Renal cortex interstitium (tissue), 11 donors: ENCODE measurements at regions not wholly inside any gene's neighbourhood (a gene's known extent, or its start where the extent isn't known, plus 50 kb on each side); places are given as distances from the start of the nearest gene placed in this dataset.
"Not testable (repeated sequence)": the region's sequence is repeated elsewhere in the genome, so short reads cannot be mapped to it uniquely, and the experiment has no call there.

ENCODE experiments used
- DNase-seq, 11 donors: peaks; one replicate each; pipeline ENCODE4 v3.0.0-alpha.2; 2013; ENCODE audit warnings: low read depth in 9 of 11, low spot score in 4 of 11; ENCODE audit errors: extremely low read depth in 1 of 11

DNA sequence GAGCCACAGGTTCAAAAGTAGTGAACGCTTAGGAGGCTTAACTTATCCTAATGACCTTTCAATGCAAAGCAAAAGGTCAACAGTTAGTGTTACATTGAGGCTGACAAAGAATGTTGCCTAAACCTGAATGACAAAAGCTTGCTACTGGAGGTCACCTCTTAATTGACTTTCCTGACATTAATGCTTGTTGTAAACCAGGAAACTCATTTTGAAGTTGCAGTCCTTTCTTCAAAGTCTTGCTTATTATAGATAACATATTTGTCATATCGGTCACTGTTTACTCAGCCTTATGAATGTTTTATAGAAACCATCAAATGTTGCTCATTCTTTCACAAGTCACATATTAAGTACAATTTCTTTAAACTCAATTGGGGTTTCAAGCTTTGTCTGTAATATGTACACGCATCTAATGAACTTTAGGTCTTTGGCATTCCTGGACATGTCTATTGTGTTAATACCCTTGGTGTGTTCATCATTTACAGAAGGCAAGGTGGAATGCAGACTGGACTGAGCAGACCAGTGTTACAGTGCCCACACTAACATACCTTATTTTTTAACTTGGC lies 488.2 kb upstream of the NECTIN3 start:
- DNase-seq: no peak

DNA sequence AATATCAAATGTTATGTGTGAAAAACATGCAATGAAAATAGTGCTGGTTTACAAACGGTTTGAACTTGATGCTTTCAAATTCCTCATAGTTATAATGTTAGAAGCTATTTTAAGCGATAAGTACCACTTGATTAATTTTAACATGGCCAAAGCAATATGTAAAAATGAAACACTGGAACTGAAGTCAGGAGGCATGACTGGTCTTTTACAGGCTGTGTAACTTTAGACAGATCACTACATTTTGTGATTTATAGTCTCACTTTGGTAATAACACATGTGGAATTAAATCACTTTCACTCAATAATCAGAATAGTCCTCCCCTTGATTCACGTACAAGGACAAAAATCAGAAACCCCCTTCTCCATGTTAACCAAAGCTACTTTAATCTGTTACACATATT lies 482.7 kb upstream of the NECTIN3 start:
- no peak for DNase-seq

DNA sequence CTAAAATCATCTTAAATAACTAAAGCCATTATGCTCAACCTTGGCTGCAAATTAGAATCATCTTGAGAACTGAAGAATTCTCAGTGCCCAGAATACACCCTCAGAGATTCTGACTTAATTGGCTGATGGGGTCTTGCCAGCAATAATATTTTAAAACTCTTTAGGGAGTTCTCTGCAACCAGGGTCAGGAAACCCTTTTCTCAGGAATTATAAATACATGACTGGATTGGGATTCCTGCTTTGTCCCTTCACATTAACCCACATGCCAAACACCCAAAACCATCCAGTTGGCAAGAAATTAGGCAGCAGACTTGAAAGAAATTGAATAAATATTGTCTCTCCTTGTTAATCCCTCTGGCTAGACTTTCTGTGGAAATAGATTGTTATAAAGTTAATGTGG lies 482.3 kb upstream of the NECTIN3 start:
- DNase-seq: no peak

DNA sequence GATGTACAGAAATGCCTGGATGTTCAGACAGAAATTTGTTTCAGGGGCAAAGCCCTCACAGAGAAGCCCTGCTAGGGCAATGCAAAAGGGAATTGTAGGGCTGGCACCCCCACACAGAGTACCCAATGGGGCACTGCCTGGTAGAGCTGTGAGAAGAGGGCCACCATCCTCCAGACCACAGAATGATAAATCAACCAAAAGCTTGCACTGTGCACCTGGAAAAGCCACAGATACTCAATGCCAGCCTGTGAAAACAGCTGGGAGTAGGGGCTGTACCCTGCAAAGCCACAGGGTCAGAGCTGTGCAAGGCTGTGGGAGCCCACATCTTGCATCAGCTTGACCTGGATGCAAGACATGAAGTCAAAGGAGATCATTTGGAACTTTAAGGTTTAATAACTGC lies 477.9 kb upstream of the NECTIN3 start:
- DNase-seq: no peak

DNA sequence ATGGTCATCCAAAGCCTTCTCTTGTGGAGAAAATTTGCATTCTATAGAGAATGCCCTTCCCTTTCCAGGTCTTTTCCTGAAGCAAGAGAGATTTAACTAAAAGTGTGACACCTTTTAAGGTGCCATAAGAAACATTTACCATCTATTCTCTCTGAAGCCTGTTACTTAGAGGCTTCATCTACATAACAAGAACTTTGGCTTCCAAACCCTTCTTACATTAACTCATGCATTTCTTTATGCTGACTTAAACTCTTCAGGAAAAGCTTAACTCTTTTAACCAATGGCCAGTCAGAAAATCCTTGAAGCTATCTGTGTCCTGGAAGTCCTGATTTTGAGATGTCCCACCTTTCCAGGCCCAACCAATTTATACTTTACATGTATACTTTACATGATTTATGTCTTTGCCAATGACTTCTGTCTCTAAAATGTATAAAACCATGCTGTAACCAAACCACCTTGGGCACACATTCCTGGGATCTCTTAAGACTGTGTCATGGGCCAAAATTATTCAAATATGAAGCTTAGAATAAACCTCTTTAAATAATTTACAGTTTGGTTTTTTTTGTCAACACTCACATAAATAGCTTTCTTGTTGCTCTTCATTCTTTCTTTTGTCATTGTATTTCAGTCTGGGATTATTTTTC lies 472.6 kb upstream of the NECTIN3 start:
- DNase-seq: no peak

DNA sequence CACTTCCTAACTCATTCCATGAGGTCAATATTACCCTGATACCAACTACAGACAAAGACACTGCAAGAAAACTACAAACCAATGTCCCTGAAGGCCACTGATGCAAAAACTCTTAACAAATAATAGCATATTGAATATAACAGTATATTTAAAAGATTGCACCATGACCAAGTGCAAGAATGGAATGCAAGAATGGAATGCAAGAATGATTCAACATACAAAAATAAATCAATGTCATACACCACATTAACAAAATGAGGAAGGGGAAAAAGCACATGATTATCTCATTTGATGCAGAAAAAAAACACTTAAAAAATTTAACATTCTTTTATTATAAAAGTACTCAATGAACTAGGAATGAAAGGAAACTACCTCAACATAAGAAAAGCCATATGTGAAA lies 463.1 kb upstream of the NECTIN3 start:
- DNase-seq: no peak

DNA sequence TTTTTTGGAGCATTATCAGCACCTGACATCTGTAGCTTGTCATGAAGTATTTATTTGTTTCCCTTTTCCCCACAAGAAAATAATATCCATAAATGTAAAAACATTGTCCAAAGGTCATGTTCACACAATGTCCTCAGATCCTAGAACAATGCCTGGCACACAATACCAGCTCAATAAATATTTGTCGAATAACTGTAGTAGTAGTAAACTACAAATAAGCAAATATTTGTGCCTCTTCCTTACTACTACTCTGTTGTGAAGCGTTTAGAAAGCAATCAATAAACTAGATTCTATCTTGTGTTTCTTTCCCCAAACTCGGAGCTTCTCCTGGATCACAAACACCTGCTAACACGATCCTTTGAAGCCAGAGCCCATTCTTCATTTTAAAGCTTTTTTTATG lies 459.6 kb upstream of the NECTIN3 start:
- DNase-seq: no peak

DNA sequence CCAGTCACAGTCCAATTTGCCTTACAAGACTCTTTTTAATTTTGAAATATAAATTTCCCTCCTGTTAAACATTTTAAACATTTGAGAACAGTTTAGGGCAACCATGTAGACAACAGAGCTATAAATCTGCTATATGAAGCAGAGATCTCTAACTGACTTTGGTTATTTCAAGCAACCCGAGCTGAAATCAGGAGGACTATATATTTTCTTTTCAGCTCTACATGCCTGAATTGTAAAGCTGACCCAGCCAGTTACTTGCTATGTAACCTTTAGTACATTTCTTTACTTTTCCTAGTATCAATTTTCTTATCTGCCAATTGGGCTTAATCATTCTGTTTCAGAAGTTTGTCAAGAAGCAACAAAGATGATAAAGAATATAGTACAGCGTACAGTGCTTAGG lies 457.4 kb upstream of the NECTIN3 start:
- peak in 1 of 11 donors; percentile 15 for DNase-seq

DNA sequence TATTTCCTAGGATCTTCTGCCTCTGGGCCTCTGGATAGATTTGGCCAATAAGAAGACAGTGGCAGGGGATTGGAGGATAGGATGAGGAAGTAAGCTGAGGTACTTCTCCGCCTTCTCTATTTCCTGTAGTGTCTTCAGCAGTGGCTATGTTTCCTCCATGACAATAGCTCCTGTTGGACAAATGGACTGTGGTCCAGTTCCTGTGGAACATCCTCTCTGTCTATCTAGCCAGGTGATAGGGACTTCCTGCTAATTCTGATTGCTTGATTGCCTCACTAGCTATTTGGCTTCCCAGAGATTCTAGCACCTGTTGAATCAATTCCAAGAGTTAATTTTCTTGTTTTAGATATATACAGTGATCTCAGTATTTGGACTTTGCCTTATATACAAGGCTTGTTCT lies 456.2 kb upstream of the NECTIN3 start:
- no peak for DNase-seq

DNA sequence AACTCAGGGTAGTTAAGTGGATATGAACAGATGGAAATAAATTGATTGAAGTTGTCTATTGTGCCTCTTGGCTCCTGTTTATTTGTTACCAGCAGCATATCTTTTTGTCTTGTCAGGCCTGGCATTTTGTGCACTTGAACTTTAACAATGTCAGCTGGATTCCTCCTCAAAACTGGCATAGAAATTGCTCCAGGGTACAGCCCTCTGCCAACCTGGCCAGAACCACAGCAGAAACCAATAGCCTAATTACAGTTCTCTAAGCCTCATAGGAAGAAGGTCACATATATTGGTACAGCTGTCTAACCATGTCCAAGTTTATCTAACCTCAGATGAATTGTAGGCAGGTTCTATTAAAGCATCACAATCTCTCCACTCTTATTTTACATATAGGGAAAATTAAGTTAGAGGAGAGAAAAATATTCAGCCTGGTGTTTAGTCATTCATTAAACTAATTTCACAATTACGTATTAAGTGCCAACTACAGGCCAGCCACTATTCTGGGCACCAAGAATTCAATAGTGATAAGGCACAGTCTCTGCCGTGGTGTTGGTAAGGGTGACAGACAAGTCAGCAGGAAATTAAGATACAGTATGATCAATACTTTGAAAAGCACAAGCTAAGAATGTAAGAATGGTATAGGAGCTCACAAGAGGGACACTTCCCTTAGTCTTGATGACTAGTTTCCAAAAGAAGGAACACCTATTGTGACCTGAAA lies 452.9 kb upstream of the NECTIN3 start:
- DNase-seq: no peak

DNA sequence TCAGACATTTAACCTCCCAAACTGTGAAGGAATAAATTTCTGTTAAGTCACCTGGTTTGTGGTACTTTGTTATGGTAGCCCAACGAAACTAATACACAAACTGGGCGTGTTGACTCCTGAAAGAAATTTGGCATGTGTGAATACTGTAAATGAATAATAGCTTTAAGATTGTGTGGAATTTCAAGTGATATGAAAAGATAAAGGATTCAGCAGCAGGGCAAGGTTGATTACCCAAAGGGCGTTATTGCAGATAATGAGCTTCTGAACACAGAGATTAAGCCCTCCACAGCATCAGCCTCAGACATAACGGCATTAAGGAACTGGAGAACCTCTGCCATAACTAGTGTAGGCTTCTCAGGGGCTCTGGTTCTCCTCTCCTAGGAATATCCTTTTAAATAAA lies 451.5 kb upstream of the NECTIN3 start:
- no peak for DNase-seq

DNA sequence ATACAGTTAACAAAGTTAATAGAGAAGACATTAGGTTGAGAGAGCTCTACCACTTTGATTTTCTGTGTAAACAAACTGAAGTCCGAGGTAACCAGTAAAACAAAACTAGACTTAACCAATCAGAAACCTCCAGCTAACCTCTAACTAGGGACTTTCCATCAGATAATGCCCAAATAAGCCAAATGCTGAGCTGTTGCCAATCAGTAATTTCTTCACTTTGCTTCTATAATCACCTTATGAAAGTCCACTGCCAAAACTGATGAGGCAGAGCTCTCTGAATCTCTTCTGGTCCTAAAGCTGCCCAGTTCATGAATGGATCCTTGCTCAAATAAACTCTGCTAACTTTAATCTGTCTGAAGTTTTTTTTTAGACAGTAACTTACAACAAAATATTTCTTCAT lies 448.0 kb upstream of the NECTIN3 start:
- DNase-seq: no peak

DNA sequence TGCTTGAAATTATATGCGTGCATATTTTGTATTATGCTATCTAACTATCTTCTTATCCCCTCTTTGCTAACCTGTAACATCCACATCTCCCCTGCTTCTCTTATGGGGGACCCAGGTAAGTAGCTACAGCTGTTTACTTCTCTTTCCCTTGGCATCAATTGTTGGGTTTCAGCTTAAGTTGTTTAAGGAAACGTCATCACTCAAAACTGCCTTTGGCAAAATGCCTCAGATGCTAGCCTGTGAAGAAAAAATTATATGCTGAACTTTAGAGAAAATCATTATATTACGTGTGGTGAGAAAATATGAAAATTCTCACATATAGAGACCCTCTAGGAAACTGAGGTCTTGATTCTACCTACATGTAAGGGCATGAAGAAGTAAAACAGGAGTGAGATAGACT lies 447.0 kb upstream of the NECTIN3 start:
- DNase-seq: no peak

DNA sequence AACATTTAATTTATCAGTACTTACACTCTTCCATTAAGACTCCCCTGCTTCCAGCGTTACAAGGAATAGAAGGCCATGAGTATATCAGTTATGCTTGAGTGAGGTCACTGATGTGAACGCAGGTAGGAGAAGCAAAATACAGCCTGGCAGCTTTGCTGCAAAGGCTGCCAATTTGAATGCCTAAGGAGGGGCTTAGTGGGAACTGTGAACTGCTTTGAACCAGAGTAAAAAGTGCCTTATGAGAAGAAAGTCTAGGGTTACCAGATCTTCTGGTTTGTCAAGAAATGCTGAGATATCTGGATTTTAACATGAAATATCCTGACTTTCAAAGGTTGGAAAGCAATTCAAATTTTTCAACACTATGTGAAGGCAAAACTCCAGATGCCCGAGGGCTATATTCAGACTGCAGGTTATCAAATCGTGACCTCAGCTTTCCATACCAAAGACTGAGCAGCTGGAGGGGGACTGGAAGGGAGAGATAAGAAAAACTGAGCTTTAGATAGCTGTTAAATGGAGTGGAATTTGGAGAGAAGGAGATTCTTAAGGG lies 446.3 kb upstream of the NECTIN3 start:
- peak in 2 of 11 donors; percentile 20 to 36 for DNase-seq

DNA sequence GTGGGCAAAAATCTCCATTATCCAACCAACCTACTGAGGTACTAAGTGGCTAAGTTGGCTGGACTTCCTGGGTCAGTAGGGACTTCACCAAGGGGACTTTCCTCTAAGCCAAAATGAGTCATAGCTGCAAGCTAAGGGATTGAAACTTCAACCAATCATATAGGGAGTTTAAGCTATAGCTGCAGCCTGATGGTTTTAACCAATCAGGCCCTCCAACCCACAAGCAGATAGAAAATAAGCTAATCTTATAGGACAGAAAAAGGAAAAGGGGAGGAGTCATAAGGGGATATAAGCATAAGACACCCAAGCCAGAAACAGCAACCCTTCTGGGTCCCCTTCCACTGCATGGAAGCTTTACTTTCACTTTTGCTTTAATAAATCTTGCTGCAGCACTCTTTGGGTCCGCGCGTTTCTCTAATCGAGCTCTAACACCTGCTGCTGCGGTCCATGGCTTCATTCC lies 444.9 kb upstream of the NECTIN3 start:
- not testable (repeated sequence) for DNase-seq

DNA sequence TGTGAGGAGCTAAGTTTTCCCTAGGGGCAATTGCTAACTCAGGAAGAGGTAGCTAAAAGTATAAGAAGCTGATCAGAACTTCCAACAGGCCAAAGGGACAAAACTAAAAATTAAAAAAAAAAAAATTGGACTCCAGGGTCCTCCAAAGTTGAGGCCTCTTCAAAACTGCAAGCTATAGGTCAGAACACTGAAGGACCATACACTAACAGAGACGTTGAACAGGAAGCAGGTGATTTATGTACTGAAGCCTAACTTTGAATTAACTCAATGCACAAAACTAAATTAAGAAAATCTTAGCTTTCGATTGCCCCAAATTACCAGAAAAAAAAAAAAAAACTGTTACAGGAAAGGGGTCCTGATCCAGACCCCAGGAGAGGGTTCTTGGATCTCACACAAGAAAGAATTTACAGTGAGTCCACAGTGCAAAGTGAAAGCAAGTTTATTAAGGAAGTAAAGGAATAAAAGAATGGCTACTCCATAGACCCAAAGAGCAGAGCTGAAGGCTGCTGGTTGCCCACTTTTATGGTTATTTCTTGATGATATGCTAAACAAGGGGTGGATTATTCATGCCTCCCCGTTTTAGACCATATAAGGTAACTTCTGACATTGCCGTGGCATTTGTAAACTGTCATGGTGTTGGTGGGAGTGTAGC lies 442.8 kb upstream of the NECTIN3 start:
- DNase-seq: no peak

DNA sequence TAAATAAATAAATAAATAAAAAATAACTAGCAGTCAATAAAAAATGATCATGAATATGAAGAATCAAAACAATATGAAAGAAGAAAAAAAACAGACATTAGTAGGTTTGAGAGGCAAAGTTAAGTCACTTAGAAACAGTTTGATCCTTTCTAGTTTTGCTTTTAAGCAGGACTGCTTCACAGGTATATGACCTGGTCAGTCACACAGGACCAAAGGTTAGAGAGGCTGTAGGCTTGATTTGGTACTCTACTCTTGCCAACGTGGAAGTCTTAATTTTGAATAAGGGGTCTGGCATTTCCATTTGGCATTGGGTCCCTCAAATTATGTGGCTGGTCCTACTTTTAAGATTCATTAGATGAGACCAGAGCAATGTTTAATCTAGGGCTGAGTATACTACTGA lies 441.7 kb upstream of the NECTIN3 start:
- DNase-seq: no peak

DNA sequence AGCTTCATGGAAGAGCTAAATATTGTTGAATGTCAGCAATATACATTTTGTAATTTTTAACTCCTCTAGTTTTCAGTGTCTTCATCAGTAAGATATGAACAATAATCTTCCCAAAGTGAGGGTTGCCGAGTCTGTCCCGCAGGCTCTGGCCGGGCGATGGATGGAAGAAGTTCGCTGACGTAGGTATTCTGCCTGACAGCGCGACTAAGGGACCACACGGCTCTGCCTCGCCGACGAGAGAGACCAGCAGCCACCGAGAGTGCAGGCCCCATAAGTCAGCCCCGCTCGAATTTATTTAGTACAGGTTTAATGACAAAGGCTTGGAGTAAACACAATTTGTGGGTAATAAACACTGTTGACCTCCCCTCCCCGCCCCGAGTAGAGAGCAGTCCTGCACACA lies 427.4 kb upstream of the NECTIN3 start:
- no peak for DNase-seq

DNA sequence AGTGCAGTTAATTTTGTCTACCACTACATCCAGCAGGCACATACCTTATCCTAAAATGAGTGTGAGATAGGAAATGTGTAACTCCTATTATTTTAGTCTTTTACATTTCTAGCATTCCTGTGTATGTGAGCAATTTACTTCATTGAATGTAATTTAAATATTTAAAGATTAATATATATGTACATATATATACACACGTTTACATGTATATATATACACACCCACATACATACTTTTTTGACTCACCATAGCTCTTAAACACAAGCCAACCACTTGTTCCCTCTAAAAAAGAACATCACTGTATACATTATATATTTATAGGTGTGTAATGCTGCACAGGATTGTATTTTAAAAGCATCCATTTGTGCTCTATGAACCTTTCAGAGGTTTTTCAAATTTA lies 425.6 kb upstream of the NECTIN3 start:
- DNase-seq: no peak

DNA sequence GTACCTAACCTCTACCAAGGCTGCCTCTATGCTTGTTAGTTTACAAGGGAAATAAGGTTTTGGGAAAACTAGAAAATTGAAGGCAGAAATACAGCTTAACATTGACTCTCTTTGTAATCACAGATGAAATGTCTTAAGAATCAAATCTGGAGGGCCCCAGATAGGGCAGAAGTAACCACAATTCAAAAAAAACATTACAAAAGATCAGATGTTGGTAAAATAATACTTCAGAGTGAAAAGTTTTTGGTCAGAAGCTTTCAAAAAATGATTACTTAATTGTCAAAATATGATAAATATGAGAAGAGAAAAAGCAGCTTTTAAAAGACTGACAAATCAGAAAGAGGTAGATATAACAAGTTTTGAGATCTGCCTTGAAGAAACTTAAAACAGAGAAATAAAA lies 425.1 kb upstream of the NECTIN3 start:
- DNase-seq: no peak
